DMS53 treated with DMSO at 0.1 percent for 48 hours (cell line): ENCODE measurements at regions not wholly inside any gene's neighbourhood (a gene's known extent, or its start where the extent isn't known, plus 50 kb on each side); places are given as distances from the start of the nearest gene placed in this dataset.

Experiments used
- DNase-seq: peaks from one replicate; lab custom pipeline; 2025; ENCODE audit not compliant: unreplicated experiment; lab: John Stamatoyannopoulos, UW

GRCh38 chr6:22231616-22232015 lies 65.2 kb downstream of the PRL start:
- no peak for DNase-seq

GRCh38 chr6:22236626-22237414 lies 60.0 kb downstream of the PRL start:
- peak; percentile 93 for DNase-seq
